Astrocyte (in vitro differentiated cells and primary cell): ENCODE measurements at regions not wholly inside any gene's neighbourhood (a gene's known extent, or its start where the extent isn't known, plus 50 kb on each side); places are given as distances from the start of the nearest gene placed in this dataset.

ENCODE experiments used
- EZH2 ChIP-seq: IDR thresholded peaks from 2 replicates; pipeline ENCODE4 v1.6.1; 2012; ENCODE audit warnings: mild to moderate bottlenecking, low read length, inconsistent platforms; ENCODE audit not compliant: insufficient read depth
- TF ChIP-seq, protein P1 (sequence below): IDR thresholded peaks from 2 replicates; pipeline ENCODE4 v1.5.1; 2011; ENCODE audit warnings: low read depth, mild to moderate bottlenecking, inconsistent platforms, low read length, moderate library complexity; ENCODE audit not compliant: insufficient read depth

DNA sequence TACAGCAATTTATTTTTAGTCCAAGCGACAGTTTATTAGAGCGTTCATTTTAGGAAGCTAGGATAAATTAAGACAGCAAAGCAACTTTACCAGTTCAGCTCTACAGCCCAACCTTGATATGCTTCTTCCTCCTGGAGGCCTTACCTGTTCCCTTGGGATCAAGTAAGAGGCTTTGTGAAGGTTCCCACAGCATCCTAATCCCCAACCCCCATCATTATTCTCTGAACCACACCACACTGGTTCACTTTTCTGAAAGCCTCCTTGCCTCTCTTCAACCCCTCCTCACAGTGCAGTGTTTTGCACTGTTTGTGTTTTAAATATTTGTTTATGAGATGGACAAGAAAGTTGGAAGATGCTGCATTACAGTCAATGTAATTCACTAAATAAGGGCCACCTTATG, 126.3 kb upstream of the CXADR start:
- TF ChIP-seq EZH2, result no peak
- TF ChIP-seq, protein P1, sequence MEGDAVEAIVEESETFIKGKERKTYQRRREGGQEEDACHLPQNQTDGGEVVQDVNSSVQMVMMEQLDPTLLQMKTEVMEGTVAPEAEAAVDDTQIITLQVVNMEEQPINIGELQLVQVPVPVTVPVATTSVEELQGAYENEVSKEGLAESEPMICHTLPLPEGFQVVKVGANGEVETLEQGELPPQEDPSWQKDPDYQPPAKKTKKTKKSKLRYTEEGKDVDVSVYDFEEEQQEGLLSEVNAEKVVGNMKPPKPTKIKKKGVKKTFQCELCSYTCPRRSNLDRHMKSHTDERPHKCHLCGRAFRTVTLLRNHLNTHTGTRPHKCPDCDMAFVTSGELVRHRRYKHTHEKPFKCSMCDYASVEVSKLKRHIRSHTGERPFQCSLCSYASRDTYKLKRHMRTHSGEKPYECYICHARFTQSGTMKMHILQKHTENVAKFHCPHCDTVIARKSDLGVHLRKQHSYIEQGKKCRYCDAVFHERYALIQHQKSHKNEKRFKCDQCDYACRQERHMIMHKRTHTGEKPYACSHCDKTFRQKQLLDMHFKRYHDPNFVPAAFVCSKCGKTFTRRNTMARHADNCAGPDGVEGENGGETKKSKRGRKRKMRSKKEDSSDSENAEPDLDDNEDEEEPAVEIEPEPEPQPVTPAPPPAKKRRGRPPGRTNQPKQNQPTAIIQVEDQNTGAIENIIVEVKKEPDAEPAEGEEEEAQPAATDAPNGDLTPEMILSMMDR, result no peak
